SK-N-SH (cell line): ENCODE measurements at regions not wholly inside any gene's neighbourhood (a gene's known extent, or its start where the extent isn't known, plus 50 kb on each side); places are given as distances from the start of the nearest gene placed in this dataset.

Experiments used
- CTCF ChIA-PET: fragments of 300-600, 350-600 bp; formaldehyde crosslinking; extraction: SDS; loops from one replicate; lab custom pipeline; 2021; lab: Yijun Ruan, JAX
- POLR2A ChIA-PET: fragments of 350-600 bp; sonication (Branson Sonifier 250); formaldehyde crosslinking; extraction: SDS; loops from one replicate; lab custom pipeline; 2020; ENCODE audit warnings: antibody characterized with exemption, inconsistent platforms; lab: Yijun Ruan, JAX
- DNase-seq: peaks from one replicate; pipeline ENCODE4 v3.0.0; 2012
- H2AFZ ChIP-seq: fragments of 200-600 bp; sonication (generic); 2 replicates; pipeline ENCODE4 v1.8.1; 2016; ENCODE audit warnings: antibody characterized with exemption, mild to moderate bottlenecking, low read depth
- H3F3A ChIP-seq: fragments of 200-600 bp; sonication (generic); replicated peaks from 2 replicates; pipeline ENCODE3; 2016; ENCODE audit warnings: antibody characterized with exemption, mild to moderate bottlenecking; ENCODE audit not compliant: insufficient read depth
- H3K27ac ChIP-seq, 2 experiments: fragments of 200-500 bp in 1 of 2; fragments of 200-600 bp in 1 of 2; sonication (Bioruptor generic) in 1 of 2; sonication (generic), shearing (Covaris generic) in 1 of 2; 2 replicates each; pipeline versions ENCODE4 v1.5.1 to v1.6.1; 2014 to 2016; ENCODE audit warnings: low read depth in 2 of 2, inconsistent platforms in 1 of 2, low read length in 1 of 2, mild to moderate bottlenecking in 1 of 2, mixed read lengths in 1 of 2
- H3K27me3 ChIP-seq: fragments of 200-600 bp; sonication (generic), shearing (Covaris generic); 2 replicates; pipeline ENCODE4 v1.6.1; 2016; ENCODE audit warnings: mixed run types; ENCODE audit not compliant: insufficient read depth
- H3K36me3 ChIP-seq, 2 experiments: fragments of 200-500 bp in 1 of 2; fragments of 200-600 bp in 1 of 2; sonication (Bioruptor generic) in 1 of 2; sonication (generic) in 1 of 2; replicated peaks in 1 of 2; 2 replicates each; pipeline versions ENCODE3 to v1.5.1; 2014 to 2016; ENCODE audit warnings: low read length in 1 of 2, mild to moderate bottlenecking in 1 of 2; ENCODE audit not compliant: insufficient read depth in 2 of 2, control insufficient read depth in 1 of 2
- H3K4me1 ChIP-seq, 2 experiments: fragments of 200-500 bp in 1 of 2; fragments of 200-600 bp in 1 of 2; sonication (Bioruptor generic) in 1 of 2; sonication (generic), shearing (Covaris generic) in 1 of 2; 2 replicates each; pipeline versions ENCODE4 v1.5.1 to v1.6.1; 2014 to 2016; ENCODE audit warnings: low read depth in 1 of 2, low read length in 1 of 2, mixed run types in 1 of 2; ENCODE audit not compliant: insufficient read depth in 2 of 2, control insufficient read depth in 1 of 2
- H3K4me2 ChIP-seq: fragments of 200-600 bp; sonication (generic), shearing (Covaris generic); 2 replicates; pipeline ENCODE4 v1.6.1; 2017; ENCODE audit warnings: mixed run types
- H3K4me3 ChIP-seq, 2 experiments: fragments of 200-500 bp in 1 of 2; fragments of 200-600 bp in 1 of 2; sonication (Bioruptor generic) in 1 of 2; sonication (generic), shearing (Covaris generic) in 1 of 2; 2 replicates each; pipeline versions ENCODE4 v1.5.1 to v1.8.1; 2014 to 2016; ENCODE audit warnings: low read depth in 2 of 2, inconsistent platforms in 1 of 2, low read length in 1 of 2, mild to moderate bottlenecking in 1 of 2, mixed read lengths in 1 of 2, moderate library complexity in 1 of 2
- H3K79me2 ChIP-seq: fragments of 200-600 bp; sonication (generic); 2 replicates; pipeline ENCODE4 v1.8.1; 2017; ENCODE audit warnings: mild to moderate bottlenecking; ENCODE audit not compliant: insufficient read depth
- H3K9ac ChIP-seq: fragments of 200-600 bp; sonication (generic); 2 replicates; pipeline ENCODE4 v1.6.1; 2017; ENCODE audit warnings: mixed run types
- H3K9me2 ChIP-seq: fragments of 200-600 bp; sonication (generic); 2 replicates; pipeline ENCODE4 v1.6.1; 2017; ENCODE audit warnings: mixed run types
- H3K9me3 ChIP-seq: fragments of 200-600 bp; sonication (generic); 2 replicates; pipeline ENCODE4 v1.6.1; 2017; ENCODE audit warnings: mixed run types, mild to moderate bottlenecking, moderate library complexity
- H4K20me1 ChIP-seq: fragments of 200-600 bp; sonication (generic); 2 replicates; pipeline ENCODE4 v1.6.1; 2017; ENCODE audit warnings: mild to moderate bottlenecking, mixed run types; ENCODE audit not compliant: insufficient read depth
- EP300 ChIP-seq, 2 experiments: IDR thresholded peaks; 2 replicates each; pipeline versions ENCODE4 v1.4.0 to v1.6.1; 2012; ENCODE audit warnings: borderline replicate concordance in 1 of 2, low read depth in 1 of 2, low read length in 1 of 2
- FOSL2 ChIP-seq: IDR thresholded peaks from 2 replicates; pipeline ENCODE4 v1.4.0; 2012; ENCODE audit warnings: low read depth, mild to moderate bottlenecking, moderate library complexity, borderline replicate concordance
- MAX ChIP-seq: IDR thresholded peaks from 2 replicates; pipeline ENCODE4 v1.4.0; 2012; ENCODE audit warnings: low read depth
- PBX3 ChIP-seq: IDR thresholded peaks from 2 replicates; pipeline ENCODE4; 2012
- RAD21 ChIP-seq: IDR thresholded peaks from 2 replicates; pipeline ENCODE4 v1.6.1; 2012; ENCODE audit warnings: mild to moderate bottlenecking, low read length
- RCOR1 ChIP-seq: fragments of 150-350 bp; IDR thresholded peaks from 2 replicates; pipeline ENCODE4 v1.6.1; 2017; ENCODE audit warnings: antibody characterized with exemption, low read length
- REST ChIP-seq: IDR thresholded peaks from 2 replicates; pipeline ENCODE4 v1.6.1; 2012; ENCODE audit warnings: mild to moderate bottlenecking, low read depth, low read length, moderate library complexity
- TAF1 ChIP-seq: IDR thresholded peaks from 2 replicates; pipeline ENCODE4 v1.6.1; 2012; ENCODE audit warnings: low read depth, mild to moderate bottlenecking, low read length, moderate library complexity, borderline replicate concordance
- TEAD4 ChIP-seq: IDR thresholded peaks from 2 replicates; pipeline ENCODE4 v1.4.0; 2012; ENCODE audit warnings: mild to moderate bottlenecking, borderline replicate concordance; ENCODE audit not compliant: insufficient read depth
- USF1 ChIP-seq: IDR thresholded peaks from 2 replicates; pipeline ENCODE4 v1.4.0; 2012; ENCODE audit warnings: low read depth, borderline replicate concordance
- WGBS: methylation state at CpG from one replicate; pipeline ENCODE4 v1.1.6; 2017; ENCODE audit warnings: low lambda C conversion rate; 5-methylcytosine and 5-hydroxymethylcytosine counted together

- no peak overlapping the region for H3K9ac ChIP-seq
- WGBS: 3% methylated on average over 2 of the region's 2 CpGs
- H3K4me2 ChIP-seq: no peak overlapping the region
- no peaks in the 10 kb centered on the region for H3K79me2 ChIP-seq
- POLR2A ChIA-PET: no interaction called here
- no peak overlapping the region for H2AFZ ChIP-seq
- no peak for DNase-seq
- no peak overlapping the region for H3K27ac ChIP-seq
- H3K27me3 ChIP-seq: no peaks in the 10 kb centered on the region
- H3K9me3 ChIP-seq: no peaks in the 10 kb centered on the region
- no peaks in the 10 kb centered on the region for H4K20me1 ChIP-seq
- H3K36me3 ChIP-seq: no peaks in the 10 kb centered on the region
- no peaks in the 10 kb centered on the region for H3K9me2 ChIP-seq
- H3K4me3 ChIP-seq: no peak overlapping the region
- no peaks in the 10 kb centered on the region for H3F3A ChIP-seq
- CTCF ChIA-PET: interaction anchor here (0.6 kb wide), 1 partner anchor 123 kb away, joined by 3 read pairs; no protein-coding TSS in a partner anchor
- no peaks in the 10 kb centered on the region for H3K4me1 ChIP-seq
- TF ChIP-seq PBX3 (no peak), TAF1 (no peak), FOSL2 (no peak), USF1 (no peak), RCOR1 (no peak), EP300 (IDR thresholded peaks at IDR 0.05; ENCODE audit: borderline replicate concordance in 1 of 2, low read depth in 1 of 2, low read length in 1 of 2) (no peak), RAD21 (no peak), TEAD4 (no peak), MAX (no peak), REST (no peak)
These were observed 818.1 kb downstream of the SLC4A3 start for GRCh38 chr2:220445429-220446105.
